ENCODE measurements at regions not wholly inside any gene's neighbourhood (a gene's known extent, or its start where the extent isn't known, plus 50 kb on each side); places are given as distances from the start of the nearest gene placed in this dataset.

DNA sequence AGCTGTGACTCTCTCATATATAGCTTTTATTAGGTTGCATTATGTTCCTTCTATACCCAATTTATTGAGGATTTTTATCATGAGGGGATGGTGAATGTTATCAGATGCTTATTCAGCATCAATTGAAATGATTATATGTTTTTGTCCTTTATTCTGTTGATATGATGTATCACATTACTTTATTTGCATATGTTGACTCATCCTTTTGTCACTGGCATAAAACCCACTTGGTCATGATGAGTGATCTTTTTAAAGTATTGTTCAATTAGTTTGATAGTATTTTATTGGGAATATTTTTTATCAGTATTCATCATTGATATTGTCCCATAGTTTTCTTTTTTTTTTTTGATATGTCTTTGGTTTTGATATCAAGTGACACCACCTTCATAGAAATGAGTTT, 529.9 kb downstream of the MMUT start:
- no peaks in the 10 kb centered on the region for H3K4me1 Mint-ChIP-seq
- TF ChIP-seq, protein P1, sequence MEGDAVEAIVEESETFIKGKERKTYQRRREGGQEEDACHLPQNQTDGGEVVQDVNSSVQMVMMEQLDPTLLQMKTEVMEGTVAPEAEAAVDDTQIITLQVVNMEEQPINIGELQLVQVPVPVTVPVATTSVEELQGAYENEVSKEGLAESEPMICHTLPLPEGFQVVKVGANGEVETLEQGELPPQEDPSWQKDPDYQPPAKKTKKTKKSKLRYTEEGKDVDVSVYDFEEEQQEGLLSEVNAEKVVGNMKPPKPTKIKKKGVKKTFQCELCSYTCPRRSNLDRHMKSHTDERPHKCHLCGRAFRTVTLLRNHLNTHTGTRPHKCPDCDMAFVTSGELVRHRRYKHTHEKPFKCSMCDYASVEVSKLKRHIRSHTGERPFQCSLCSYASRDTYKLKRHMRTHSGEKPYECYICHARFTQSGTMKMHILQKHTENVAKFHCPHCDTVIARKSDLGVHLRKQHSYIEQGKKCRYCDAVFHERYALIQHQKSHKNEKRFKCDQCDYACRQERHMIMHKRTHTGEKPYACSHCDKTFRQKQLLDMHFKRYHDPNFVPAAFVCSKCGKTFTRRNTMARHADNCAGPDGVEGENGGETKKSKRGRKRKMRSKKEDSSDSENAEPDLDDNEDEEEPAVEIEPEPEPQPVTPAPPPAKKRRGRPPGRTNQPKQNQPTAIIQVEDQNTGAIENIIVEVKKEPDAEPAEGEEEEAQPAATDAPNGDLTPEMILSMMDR (IDR thresholded peaks at IDR 0.05): no peak
- intact Hi-C loops (cut with micrococcal nuclease): no loop called here
- Histone ChIP-seq H3K4me3 (ENCODE audit: low read length) (no peak overlapping the region), H3K4me1 (ENCODE audit: control insufficient read depth, insufficient read depth, low read length) (no peaks in the 10 kb centered on the region), H3K27me3 (ENCODE audit: control insufficient read depth, insufficient read depth, low read length) (no peaks in the 10 kb centered on the region), H3K9me3 (ENCODE audit: control insufficient read depth, insufficient read depth, low read length) (peaks cover 11% of the 10 kb centered on the region), H3K27ac (ENCODE audit: low read length) (no peak overlapping the region), H3K36me3 (ENCODE audit: control insufficient read depth, insufficient read depth, low read length) (no peaks in the 10 kb centered on the region)
- ATAC-seq (no peak), DNase-seq (no peak)
- peaks cover 16 to 29% of the 10 kb centered on the region in 2 donors for H3K9me3 Mint-ChIP-seq
- peaks cover 7% of the 10 kb centered on the region for H3K36me3 Mint-ChIP-seq
- H3K4me3 Mint-ChIP-seq: no peak overlapping the region
- no peaks in the 10 kb centered on the region for H3K27me3 Mint-ChIP-seq (ENCODE audit: low read depth in 2 of 2)
- no peak overlapping the region for H3K27ac Mint-ChIP-seq

DNA sequence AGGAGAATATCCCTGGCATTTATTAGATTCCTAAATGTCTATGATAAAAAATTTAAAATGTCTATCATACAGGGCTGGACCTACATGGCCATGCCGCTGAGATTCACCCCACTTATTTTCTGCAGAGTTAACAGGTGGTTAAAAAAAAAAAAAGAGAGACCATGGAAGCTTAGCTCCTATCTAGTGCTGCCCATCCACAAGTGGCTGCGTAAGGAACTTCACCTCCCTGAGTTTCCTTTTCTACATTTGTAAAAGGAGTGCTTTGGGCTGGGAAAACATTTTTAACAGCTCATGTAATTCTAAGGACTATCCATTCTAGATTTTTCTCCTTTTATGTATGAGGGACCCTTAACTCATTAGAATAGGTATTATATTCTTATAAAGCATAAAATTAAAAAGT, 534.1 kb downstream of the MMUT start:
- H3K27me3 ChIP-seq (ENCODE audit: control insufficient read depth, insufficient read depth, low read length): no peaks in the 10 kb centered on the region
- ATAC-seq: no peak
- 67% methylated on average over 1 of the region's 2 CpGs for WGBS (ENCODE audit: insufficient coverage)
- no peak overlapping the region for H3K27ac ChIP-seq (ENCODE audit: low read length)
- no peak for DNase-seq
- H3K27me3 Mint-ChIP-seq (ENCODE audit: low read depth in 2 of 2): no peaks in the 10 kb centered on the region
- TF ChIP-seq, protein P1 (IDR thresholded peaks at IDR 0.05): no peak
- H3K4me1 Mint-ChIP-seq: no peaks in the 10 kb centered on the region
- H3K4me3 Mint-ChIP-seq: no peak overlapping the region
- intact Hi-C loops (cut with micrococcal nuclease): no loop called here
- H3K27ac Mint-ChIP-seq: no peak overlapping the region
- no peak overlapping the region for H3K4me3 ChIP-seq (ENCODE audit: low read length)
- H3K4me1 ChIP-seq (ENCODE audit: control insufficient read depth, insufficient read depth, low read length): no peaks in the 10 kb centered on the region
- H3K36me3 ChIP-seq (ENCODE audit: control insufficient read depth, insufficient read depth, low read length): no peaks in the 10 kb centered on the region
- no peaks in the 10 kb centered on the region for H3K9me3 ChIP-seq (ENCODE audit: control insufficient read depth, insufficient read depth, low read length)
- H3K9me3 Mint-ChIP-seq: peaks cover 22 to 24% of the 10 kb centered on the region in 2 donors
- H3K36me3 Mint-ChIP-seq: peaks cover 7% of the 10 kb centered on the region

DNA sequence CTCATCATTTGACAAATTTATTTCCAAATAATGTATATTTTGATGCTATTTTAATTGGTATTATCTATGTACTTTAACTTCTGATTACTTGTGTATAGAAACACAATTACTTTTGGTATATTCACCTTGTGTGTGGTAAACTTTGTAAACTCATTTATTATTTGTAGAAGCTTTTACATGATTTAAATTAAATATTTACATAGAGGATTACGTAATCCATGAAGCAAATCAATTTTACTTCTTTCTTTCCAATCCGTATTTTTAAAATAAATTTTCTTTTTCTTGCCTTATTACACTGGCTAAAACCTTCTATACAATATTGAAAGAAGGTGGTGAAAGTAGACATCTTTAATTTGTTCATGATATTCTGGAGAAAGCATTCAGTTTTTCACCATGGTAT, 540.2 kb downstream of the MMUT start:
- Histone ChIP-seq H3K4me3 (ENCODE audit: low read length) (no peak overlapping the region), H3K27ac (ENCODE audit: low read length) (no peak overlapping the region), H3K4me1 (ENCODE audit: control insufficient read depth, insufficient read depth, low read length) (no peaks in the 10 kb centered on the region), H3K9me3 (ENCODE audit: control insufficient read depth, insufficient read depth, low read length) (peaks cover 8% of the 10 kb centered on the region), H3K27me3 (ENCODE audit: control insufficient read depth, insufficient read depth, low read length) (no peaks in the 10 kb centered on the region), H3K36me3 (ENCODE audit: control insufficient read depth, insufficient read depth, low read length) (no peaks in the 10 kb centered on the region)
- H3K9me3 Mint-ChIP-seq: peaks cover 13 to 21% of the 10 kb centered on the region in 2 donors
- H3K36me3 Mint-ChIP-seq: no peaks in the 10 kb centered on the region
- H3K27ac Mint-ChIP-seq: no peak overlapping the region
- TF ChIP-seq, protein P1 (IDR thresholded peaks at IDR 0.05): no peak
- ATAC-seq: no peak
- no peaks in the 10 kb centered on the region for H3K27me3 Mint-ChIP-seq (ENCODE audit: low read depth in 2 of 2)
- H3K4me3 Mint-ChIP-seq: no peak overlapping the region
- WGBS (ENCODE audit: insufficient coverage): no CpG with 5 or more reads among the region's 2 CpGs
- no peaks in the 10 kb centered on the region for H3K4me1 Mint-ChIP-seq
- intact Hi-C loops (cut with micrococcal nuclease): no loop called here
- DNase-seq: no peak

DNA sequence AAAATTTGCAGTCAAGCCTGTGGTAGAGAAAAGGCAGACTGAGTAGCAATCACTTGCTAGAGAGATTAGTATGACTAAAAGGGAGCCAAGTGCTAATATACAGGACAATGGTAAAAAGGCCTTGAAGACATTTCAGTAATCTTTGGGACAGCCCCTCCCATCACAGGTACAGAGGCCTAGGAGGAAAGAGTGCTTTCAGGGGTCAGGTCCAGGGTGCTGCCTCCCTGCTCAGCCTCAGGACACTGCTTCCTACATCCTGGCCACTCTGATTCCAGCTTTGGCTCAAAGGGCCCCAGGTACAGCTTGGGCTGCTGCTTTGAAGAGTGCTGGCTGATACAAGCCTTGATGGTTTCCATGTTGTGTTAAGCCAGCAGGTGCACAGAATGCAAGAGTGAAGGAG, 543.5 kb downstream of the MMUT start:
- Mint-ChIP-seq H3K27me3 (ENCODE audit: low read depth in 2 of 2) (no peaks in the 10 kb centered on the region), H3K4me3 (no peak overlapping the region), H3K27ac (no peak overlapping the region), H3K4me1 (no peaks in the 10 kb centered on the region), H3K9me3 (peaks cover 18 to 22% of the 10 kb centered on the region in 2 donors), H3K36me3 (no peaks in the 10 kb centered on the region)
- H3K4me1 ChIP-seq (ENCODE audit: control insufficient read depth, insufficient read depth, low read length): no peaks in the 10 kb centered on the region
- no peaks in the 10 kb centered on the region for H3K27me3 ChIP-seq (ENCODE audit: control insufficient read depth, insufficient read depth, low read length)
- H3K4me3 ChIP-seq (ENCODE audit: low read length): no peak overlapping the region
- no peaks in the 10 kb centered on the region for H3K36me3 ChIP-seq (ENCODE audit: control insufficient read depth, insufficient read depth, low read length)
- TF ChIP-seq, protein P1 (IDR thresholded peaks at IDR 0.05): no peak
- DNase-seq (no peak), ATAC-seq (no peak)
- intact Hi-C loops (cut with micrococcal nuclease): no loop called here
- H3K9me3 ChIP-seq (ENCODE audit: control insufficient read depth, insufficient read depth, low read length): peaks cover 8% of the 10 kb centered on the region
- no peak overlapping the region for H3K27ac ChIP-seq (ENCODE audit: low read length)

Data from natural killer cell (primary cell).